Nephron (organoid): ENCODE measurements at regions not wholly inside any gene's neighbourhood (a gene's known extent, or its start where the extent isn't known, plus 50 kb on each side); places are given as distances from the start of the nearest gene placed in this dataset.
A peak's percentile ranks its signal among the peaks of the same experiment; 100 is the strongest.

ENCODE experiments used
- H3K27ac Mint-ChIP-seq, 3 experiments: 2 replicates each; pipeline ENCODE4 v1.8.0; 2020; ENCODE audit warnings: mixed read lengths in 3 of 3, mild to moderate bottlenecking in 2 of 3, moderate library complexity in 1 of 3
- H3K27me3 Mint-ChIP-seq: 2 replicates; pipeline ENCODE4 v1.8.0; 2021; ENCODE audit warnings: low read depth, mild to moderate bottlenecking, moderate library complexity, mixed read lengths
- H3K36me3 Mint-ChIP-seq: 2 replicates; pipeline ENCODE4 v1.8.0; 2020; ENCODE audit warnings: low read depth, mixed read lengths
- H3K4me1 Mint-ChIP-seq: 2 replicates; pipeline ENCODE4 v1.8.0; 2020; ENCODE audit warnings: mixed read lengths
- H3K4me3 Mint-ChIP-seq, 3 experiments: 2 replicates each; pipeline ENCODE4 v1.8.0; 2020; ENCODE audit warnings: mild to moderate bottlenecking in 3 of 3, mixed read lengths in 3 of 3, moderate library complexity in 2 of 3
- H3K9me3 Mint-ChIP-seq: 2 replicates; pipeline ENCODE4 v1.8.0; 2020; ENCODE audit warnings: mixed read lengths
- TF ChIP-seq, protein P1 (sequence below), 3 experiments: fragments of 200-600 bp; sonication (generic); IDR thresholded peaks; one replicate each; pipeline ENCODE4 v1.5.0; 2021; ENCODE audit warnings: antibody characterized with exemption in 3 of 3; ENCODE audit not compliant: unreplicated experiment in 3 of 3

GRCh38 chrX:4373791-4374190, 660.3 kb upstream of the PRKX start:
- Mint-ChIP-seq H3K4me1 (peaks cover 10% of the 10 kb centered on the region), H3K9me3 (peaks cover 2% of the 10 kb centered on the region), H3K4me3 (no peak overlapping the region), H3K27me3 (no peaks in the 10 kb centered on the region), H3K36me3 (no peaks in the 10 kb centered on the region), H3K27ac (peak overlapping the region in 1 of 3 experiments; percentile 43)
- TF ChIP-seq, protein P1, sequence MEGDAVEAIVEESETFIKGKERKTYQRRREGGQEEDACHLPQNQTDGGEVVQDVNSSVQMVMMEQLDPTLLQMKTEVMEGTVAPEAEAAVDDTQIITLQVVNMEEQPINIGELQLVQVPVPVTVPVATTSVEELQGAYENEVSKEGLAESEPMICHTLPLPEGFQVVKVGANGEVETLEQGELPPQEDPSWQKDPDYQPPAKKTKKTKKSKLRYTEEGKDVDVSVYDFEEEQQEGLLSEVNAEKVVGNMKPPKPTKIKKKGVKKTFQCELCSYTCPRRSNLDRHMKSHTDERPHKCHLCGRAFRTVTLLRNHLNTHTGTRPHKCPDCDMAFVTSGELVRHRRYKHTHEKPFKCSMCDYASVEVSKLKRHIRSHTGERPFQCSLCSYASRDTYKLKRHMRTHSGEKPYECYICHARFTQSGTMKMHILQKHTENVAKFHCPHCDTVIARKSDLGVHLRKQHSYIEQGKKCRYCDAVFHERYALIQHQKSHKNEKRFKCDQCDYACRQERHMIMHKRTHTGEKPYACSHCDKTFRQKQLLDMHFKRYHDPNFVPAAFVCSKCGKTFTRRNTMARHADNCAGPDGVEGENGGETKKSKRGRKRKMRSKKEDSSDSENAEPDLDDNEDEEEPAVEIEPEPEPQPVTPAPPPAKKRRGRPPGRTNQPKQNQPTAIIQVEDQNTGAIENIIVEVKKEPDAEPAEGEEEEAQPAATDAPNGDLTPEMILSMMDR (IDR thresholded peaks at IDR 0.05; ENCODE audit: unreplicated experiment in 3 of 3) = no peak

DNA sequence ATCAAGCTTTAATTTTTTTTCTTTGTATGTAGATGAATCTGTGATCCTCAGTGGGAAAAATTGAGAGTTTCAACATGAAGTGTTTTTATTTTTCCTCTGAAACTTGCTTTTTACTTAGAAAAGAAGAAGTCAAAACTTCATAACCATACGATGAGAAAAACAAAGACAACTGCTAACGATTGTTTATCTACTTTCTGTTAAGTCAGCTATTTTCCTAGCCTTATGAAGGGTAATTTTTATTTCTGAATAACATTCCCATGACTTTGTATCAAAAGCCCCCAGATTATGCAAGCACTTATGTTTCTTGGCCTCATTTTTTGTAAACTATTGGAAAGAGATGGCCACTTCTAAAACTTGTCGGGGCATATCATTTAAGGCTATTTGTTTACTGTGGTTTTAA, 645.1 kb upstream of the PRKX start:
- H3K9me3 Mint-ChIP-seq = no peaks in the 10 kb centered on the region
- H3K27ac Mint-ChIP-seq = no peak overlapping the region
- peaks cover 3% of the 10 kb centered on the region for H3K27me3 Mint-ChIP-seq
- no peaks in the 10 kb centered on the region for H3K4me1 Mint-ChIP-seq
- no peaks in the 10 kb centered on the region for H3K36me3 Mint-ChIP-seq
- no peak overlapping the region for H3K4me3 Mint-ChIP-seq
- TF ChIP-seq, protein P1 (IDR thresholded peaks at IDR 0.05; ENCODE audit: unreplicated experiment in 3 of 3) = no peak

- H3K36me3 Mint-ChIP-seq = no peaks in the 10 kb centered on the region
- TF ChIP-seq, protein P1 (IDR thresholded peaks at IDR 0.05; ENCODE audit: unreplicated experiment in 3 of 3) = no peak
- no peaks in the 10 kb centered on the region for H3K27me3 Mint-ChIP-seq
- no peak overlapping the region for H3K27ac Mint-ChIP-seq
- no peaks in the 10 kb centered on the region for H3K9me3 Mint-ChIP-seq
- no peak overlapping the region for H3K4me3 Mint-ChIP-seq
- no peaks in the 10 kb centered on the region for H3K4me1 Mint-ChIP-seq
These were observed 609.5 kb upstream of the PRKX start for GRCh38 chrX:4322916-4323315.

- no peaks in the 10 kb centered on the region for H3K27me3 Mint-ChIP-seq
- no peak overlapping the region for H3K27ac Mint-ChIP-seq
- no peaks in the 10 kb centered on the region for H3K9me3 Mint-ChIP-seq
- H3K4me1 Mint-ChIP-seq = no peaks in the 10 kb centered on the region
- TF ChIP-seq, protein P1 (IDR thresholded peaks at IDR 0.05; ENCODE audit: unreplicated experiment in 3 of 3) = no peak
- no peak overlapping the region for H3K4me3 Mint-ChIP-seq
- H3K36me3 Mint-ChIP-seq = no peaks in the 10 kb centered on the region
These were observed 607.0 kb upstream of the PRKX start for GRCh38 chrX:4320436-4320947.

DNA sequence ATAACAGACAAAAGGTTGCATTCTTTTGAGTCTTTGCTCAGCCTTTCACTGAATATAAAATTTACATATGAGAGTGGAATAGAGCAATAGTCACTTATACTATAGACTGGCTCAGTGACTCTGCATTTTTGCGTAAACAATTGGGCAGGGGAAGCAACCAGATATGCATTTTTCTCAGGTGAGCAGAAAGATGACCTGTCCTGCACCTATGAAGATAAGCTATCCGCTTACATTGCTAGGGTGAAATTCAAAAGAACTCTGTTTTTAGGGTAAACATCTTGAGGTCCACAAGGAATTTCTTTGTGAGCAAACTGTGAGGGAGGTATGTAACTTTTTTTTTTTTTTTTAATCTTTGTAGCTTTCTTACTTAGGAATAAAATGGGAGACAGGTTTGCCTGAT, 602.4 kb upstream of the PRKX start:
- H3K27ac Mint-ChIP-seq = no peak overlapping the region
- no peaks in the 10 kb centered on the region for H3K27me3 Mint-ChIP-seq
- H3K9me3 Mint-ChIP-seq = no peaks in the 10 kb centered on the region
- no peaks in the 10 kb centered on the region for H3K36me3 Mint-ChIP-seq
- H3K4me1 Mint-ChIP-seq = no peaks in the 10 kb centered on the region
- TF ChIP-seq, protein P1 (IDR thresholded peaks at IDR 0.05; ENCODE audit: unreplicated experiment in 3 of 3) = no peak
- no peak overlapping the region for H3K4me3 Mint-ChIP-seq

DNA sequence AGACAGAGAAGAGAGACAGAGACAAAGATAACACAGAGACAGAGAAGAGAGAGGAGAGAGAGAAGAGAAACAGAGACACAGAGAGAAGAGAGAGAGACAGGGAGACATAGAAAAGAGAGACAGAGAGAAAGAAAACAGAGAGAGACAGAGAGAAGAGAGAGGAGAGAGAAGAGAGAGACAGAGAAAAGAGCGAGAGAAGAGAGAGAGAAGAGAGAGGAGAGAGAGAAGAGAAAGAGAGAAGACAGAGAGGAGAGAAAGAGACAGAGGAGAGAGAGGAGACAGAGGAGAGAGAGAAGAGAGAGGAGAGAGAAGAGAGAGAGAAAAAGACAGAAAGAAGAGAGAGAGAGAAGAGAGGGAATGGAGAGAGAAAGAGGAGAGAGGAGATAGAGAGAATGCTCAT, 601.1 kb upstream of the PRKX start:
- TF ChIP-seq, protein P1 (IDR thresholded peaks at IDR 0.05; ENCODE audit: unreplicated experiment in 3 of 3) = no peak
- no peaks in the 10 kb centered on the region for H3K27me3 Mint-ChIP-seq
- H3K27ac Mint-ChIP-seq = no peak overlapping the region
- no peaks in the 10 kb centered on the region for H3K4me1 Mint-ChIP-seq
- no peak overlapping the region for H3K4me3 Mint-ChIP-seq
- no peaks in the 10 kb centered on the region for H3K9me3 Mint-ChIP-seq
- no peaks in the 10 kb centered on the region for H3K36me3 Mint-ChIP-seq
